ENCODE measurements at regions not wholly inside any gene's neighbourhood (a gene's known extent, or its start where the extent isn't known, plus 50 kb on each side); places are given as distances from the start of the nearest gene placed in this dataset.

- TF ChIP-seq EZH2 (IDR thresholded peaks at IDR 0.05) (no peak), POLR2AphosphoS5 (IDR thresholded peaks at IDR 0.05; ENCODE audit: borderline replicate concordance, low read depth, low read length) (no peak), FOXP2 (optimal IDR thresholded peaks at IDR 0.05; ENCODE audit: control extremely low read depth, extremely low read length, insufficient read depth) (no peak)
Observed at GRCh38 chr13:84393981-84394625, 511.8 kb upstream of the SLITRK1 start.
